Kidney (tissue), 13 donors: ENCODE measurements at regions not wholly inside any gene's neighbourhood (a gene's known extent, or its start where the extent isn't known, plus 50 kb on each side); places are given as distances from the start of the nearest gene placed in this dataset.

Source experiments
- DNase-seq, 5 donors: peaks; one replicate each; pipeline ENCODE4 v3.0.0-alpha.2; 2013 to 2020
- FAIRE-seq: peaks from 2 replicates; lab custom pipeline; 2012; peaks lifted over from hg19 to GRCh38; lab: Jason Lieb, UNC
- H3K27ac ChIP-seq, 2 donors: one replicate each; pipeline ENCODE4 v1.7.0; 2013; ENCODE audit warnings: low read depth in 2 of 2, low read length in 2 of 2, inconsistent platforms in 1 of 2
- H3K27me3 ChIP-seq: one replicate; pipeline ENCODE4 v1.7.1; 2013; ENCODE audit warnings: low read length, inconsistent platforms; ENCODE audit not compliant: control insufficient read depth, insufficient read depth
- H3K36me3 ChIP-seq, 3 donors: one replicate each; pipeline versions ENCODE4 v1.7.0 to v1.7.1; 2013; ENCODE audit warnings: low read length in 3 of 3, control low read depth in 1 of 3, inconsistent platforms in 1 of 3; ENCODE audit not compliant: insufficient read depth in 3 of 3, control insufficient read depth in 2 of 3
- H3K4me1 ChIP-seq, 3 donors: one replicate each; pipeline versions ENCODE4 v1.7.0 to v1.7.1; 2013; ENCODE audit warnings: low read length in 3 of 3, inconsistent platforms in 1 of 3, low read depth in 1 of 3; ENCODE audit not compliant: control insufficient read depth in 2 of 3, insufficient read depth in 2 of 3
- H3K4me3 ChIP-seq, 3 donors: one replicate each; pipeline versions ENCODE4 v1.7.0 to v1.8.1; 2013; ENCODE audit warnings: low read length in 3 of 3, control low read depth in 1 of 3, inconsistent platforms in 1 of 3
- H3K9ac ChIP-seq, 3 donors: one replicate each; pipeline versions ENCODE4 v1.7.0 to v1.7.1; 2013; ENCODE audit warnings: low read length in 3 of 3, control low read depth in 1 of 3, inconsistent platforms in 1 of 3
- H3K9me3 ChIP-seq, 3 donors: one replicate each; pipeline versions ENCODE4 v1.7.0 to v1.7.1; 2013; ENCODE audit warnings: low read length in 3 of 3, control low read depth in 1 of 3, inconsistent platforms in 1 of 3; ENCODE audit not compliant: control insufficient read depth in 2 of 3, insufficient read depth in 1 of 3
- CTCF ChIP-seq: IDR thresholded peaks from 3 replicates; pipeline ENCODE4 v1.5.1; 2012; ENCODE audit warnings: mild to moderate bottlenecking, moderate library complexity, borderline replicate concordance; ENCODE audit not compliant: insufficient read depth; ENCODE audit errors: extremely low read depth
- intact Hi-C: fragments of 100-400 bp; cut with DNase I; formaldehyde crosslinking; loops from one replicate; pipeline ENCODE4 v1.11.1; 2022
- donor health status: control.
- donor health status: control.
- donor health status: control.
- donor health status: control.
- donor health status: control.
- donor health status: DM: yes; HTN: yes; CAD: no.
- donor health status: Normal renal cell carcinoma (clear cell type).

- no peak for TF ChIP-seq CTCF
- H3K9me3 ChIP-seq = no peaks in the 10 kb centered on the region
- intact Hi-C loops = no loop called here
- DNase-seq = peak in 1 of 5 donors; percentile 30
- no peak overlapping the region for H3K27ac ChIP-seq
- no peaks in the 10 kb centered on the region for H3K27me3 ChIP-seq
- no peak for FAIRE-seq
- no peaks in the 10 kb centered on the region for H3K4me1 ChIP-seq
- H3K4me3 ChIP-seq = no peak overlapping the region
- H3K36me3 ChIP-seq = no peaks in the 10 kb centered on the region
- H3K9ac ChIP-seq = no peak overlapping the region
Measured at GRCh38 chr2:5368263-5368662, 323.9 kb upstream of the SOX11 start.

- no peaks in the 10 kb centered on the region for H3K36me3 ChIP-seq
- no peak for DNase-seq
- H3K9ac ChIP-seq = no peak overlapping the region
- no peak overlapping the region for H3K27ac ChIP-seq
- no peaks in the 10 kb centered on the region for H3K27me3 ChIP-seq
- intact Hi-C loops = no loop called here
- H3K4me1 ChIP-seq = no peaks in the 10 kb centered on the region
- FAIRE-seq = no peak
- no peak overlapping the region for H3K4me3 ChIP-seq
- H3K9me3 ChIP-seq = no peaks in the 10 kb centered on the region
- no peak for TF ChIP-seq CTCF
Measured at GRCh38 chr2:5369510-5369909, 322.7 kb upstream of the SOX11 start.

GRCh38 chr2:5370158-5370557 is 322.0 kb upstream of the SOX11 start:
- Histone ChIP-seq H3K27me3 (no peaks in the 10 kb centered on the region), H3K4me1 (peaks cover 0 to 3% (median 0%) of the 10 kb centered on the region in 3 donors), H3K9ac (no peak overlapping the region), H3K36me3 (no peaks in the 10 kb centered on the region), H3K9me3 (no peaks in the 10 kb centered on the region), H3K27ac (no peak overlapping the region), H3K4me3 (no peak overlapping the region)
- intact Hi-C loops = no loop called here
- FAIRE-seq (no peak), DNase-seq (no peak)
- TF ChIP-seq CTCF = no peak

GRCh38 chr2:5372141-5372540 is 320.0 kb upstream of the SOX11 start:
- peaks cover 0 to 3% (median 0%) of the 10 kb centered on the region in 3 donors for H3K4me1 ChIP-seq
- FAIRE-seq (no peak), DNase-seq (peak in 2 of 5 donors; percentile 72 to 81)
- no peak for TF ChIP-seq CTCF
- no peaks in the 10 kb centered on the region for H3K27me3 ChIP-seq
- no peak overlapping the region for H3K4me3 ChIP-seq
- H3K9ac ChIP-seq = no peak overlapping the region
- H3K9me3 ChIP-seq = no peaks in the 10 kb centered on the region
- no peaks in the 10 kb centered on the region for H3K36me3 ChIP-seq
- intact Hi-C loops = no loop called here
- H3K27ac ChIP-seq = no peak overlapping the region
